IMR-90 (cell line): ENCODE measurements at regions not wholly inside any gene's neighbourhood (a gene's known extent, or its start where the extent isn't known, plus 50 kb on each side); places are given as distances from the start of the nearest gene placed in this dataset.

ENCODE experiments used
- ATAC-seq: fragments of 200-7000 bp; cut with Tn5 transposase; 2 replicates; pipeline ENCODE4 v1.9.1; 2020; ENCODE audit warnings: low read depth, mild to moderate bottlenecking, moderate library complexity
- BruUV-seq: library from RNA; stranded (reverse); fragments of 400-500 nt; replicated peaks from 2 replicates; lab custom pipeline; 2021; lab: Mats Ljungman, UMichigan
- CTCF ChIA-PET: fragments of 300-600 bp; formaldehyde crosslinking; extraction: SDS; loops from one replicate; lab custom pipeline; 2021; ENCODE audit warnings: antibody characterized with exemption; lab: Yijun Ruan, JAX
- POLR2A ChIA-PET: fragments of 300-600 bp; sonication (Branson Sonifier 250); formaldehyde crosslinking; loops from one replicate; lab custom pipeline; 2022; ENCODE audit warnings: antibody characterized with exemption; ENCODE audit not compliant: unreplicated experiment; lab: Charles Lee
- DNase-seq: peaks from one replicate; pipeline ENCODE4 v3.0.0; 2013
- H2AFZ ChIP-seq: replicated peaks from 2 replicates; pipeline ENCODE3; 2013; ENCODE audit warnings: low read length, mild to moderate bottlenecking; ENCODE audit not compliant: poor library complexity
- H2AK5ac ChIP-seq: 2 replicates; pipeline ENCODE4 v1.6.1; 2013; ENCODE audit warnings: low read depth, low read length, inconsistent platforms
- H2AK9ac ChIP-seq: replicated peaks from 2 replicates; pipeline ENCODE3; 2013; ENCODE audit warnings: mild to moderate bottlenecking, low read depth, low read length, moderate library complexity; ENCODE audit not compliant: poor library complexity
- H2BK120ac ChIP-seq: 2 replicates; pipeline ENCODE4 v1.6.1; 2013; ENCODE audit warnings: low read depth, low read length, inconsistent platforms
- H2BK15ac ChIP-seq: 3 replicates; pipeline ENCODE4 v1.6.1; 2013; ENCODE audit warnings: low read depth, low read length, inconsistent platforms
- H2BK20ac ChIP-seq: 2 replicates; pipeline ENCODE4 v1.6.1; 2013; ENCODE audit warnings: low read depth, mild to moderate bottlenecking, inconsistent platforms, low read length, moderate library complexity
- H2BK5ac ChIP-seq: 2 replicates; pipeline ENCODE4 v1.6.1; 2013; ENCODE audit warnings: mild to moderate bottlenecking, low read depth, low read length, inconsistent platforms; ENCODE audit not compliant: poor library complexity, severe bottlenecking
- H3K14ac ChIP-seq: replicated peaks from 2 replicates; pipeline ENCODE4 v1.6.1; 2013; ENCODE audit warnings: low read depth, low read length, inconsistent platforms
- H3K18ac ChIP-seq: 2 replicates; pipeline ENCODE4 v1.6.1; 2013; ENCODE audit warnings: low read depth, low read length, control low read depth
- H3K23ac ChIP-seq: 2 replicates; pipeline ENCODE4 v1.6.1; 2013; ENCODE audit warnings: low read depth, low read length, inconsistent platforms
- H3K27ac ChIP-seq: 2 replicates; pipeline ENCODE4 v1.5.1; 2013; ENCODE audit warnings: mild to moderate bottlenecking, control low read depth, low read length; ENCODE audit not compliant: insufficient read depth
- H3K27me3 ChIP-seq: 2 replicates; pipeline ENCODE4 v1.6.1; 2013; ENCODE audit warnings: low read length; ENCODE audit not compliant: control insufficient read depth, insufficient read depth
- H3K36me3 ChIP-seq: 2 replicates; pipeline ENCODE4 v1.6.1; 2013; ENCODE audit warnings: low read length, mixed read lengths; ENCODE audit not compliant: control insufficient read depth, insufficient read depth
- H3K4ac ChIP-seq: 2 replicates; pipeline ENCODE4 v1.6.1; 2013; ENCODE audit warnings: low read depth, low read length, inconsistent platforms
- H3K4me1 ChIP-seq: 2 replicates; pipeline ENCODE4 v1.6.1; 2013; ENCODE audit warnings: low read length, mixed read lengths; ENCODE audit not compliant: control insufficient read depth, insufficient read depth
- H3K4me2 ChIP-seq: 2 replicates; pipeline ENCODE4 v1.6.1; 2013; ENCODE audit warnings: low read depth, mild to moderate bottlenecking, control low read depth, low read length, moderate library complexity
- H3K4me3 ChIP-seq: 2 replicates; pipeline ENCODE4 v1.5.1; 2013; ENCODE audit warnings: low read depth, mild to moderate bottlenecking, control low read depth, low read length, moderate library complexity; ENCODE audit not compliant: insufficient read depth
- H3K56ac ChIP-seq: 2 replicates; pipeline ENCODE4 v1.6.1; 2013; ENCODE audit warnings: low read length, inconsistent platforms; ENCODE audit not compliant: insufficient read depth; ENCODE audit errors: extremely low read depth
- H3K79me1 ChIP-seq, 2 experiments: 2 replicates each; pipeline ENCODE4 v1.6.1; 2013; ENCODE audit warnings: low read length in 2 of 2, inconsistent platforms in 1 of 2, low read depth in 1 of 2
- H3K9ac ChIP-seq: 2 replicates; pipeline ENCODE4 v1.6.1; 2013; ENCODE audit warnings: low read depth, low read length, control low read depth
- H3K9me1 ChIP-seq: 2 replicates; pipeline ENCODE4 v1.6.1; 2013; ENCODE audit warnings: low read length, inconsistent platforms; ENCODE audit not compliant: insufficient read depth
- H3K9me3 ChIP-seq: 2 replicates; pipeline ENCODE4 v1.6.1; 2013; ENCODE audit warnings: low read length; ENCODE audit not compliant: control insufficient read depth, insufficient read depth
- H4K20me1 ChIP-seq: 2 replicates; pipeline ENCODE4 v1.6.1; 2013; ENCODE audit warnings: low read length, inconsistent platforms; ENCODE audit not compliant: insufficient read depth
- H4K5ac ChIP-seq: 2 replicates; pipeline ENCODE4 v1.6.1; 2013; ENCODE audit warnings: mild to moderate bottlenecking, low read depth, low read length, control low read depth
- H4K8ac ChIP-seq, 2 experiments: 2 replicates each; pipeline ENCODE4 v1.6.1; 2013; ENCODE audit warnings: low read depth in 2 of 2, low read length in 2 of 2, control low read depth in 1 of 2, inconsistent platforms in 1 of 2
- H4K91ac ChIP-seq: 2 replicates; pipeline ENCODE4 v1.6.1; 2013; ENCODE audit warnings: low read depth, low read length, inconsistent platforms; ENCODE audit not compliant: insufficient read depth
- BHLHE40 ChIP-seq: fragments of 150-350 bp; IDR thresholded peaks from 2 replicates; pipeline ENCODE4 v1.6.1; 2016; ENCODE audit warnings: mild to moderate bottlenecking, low read depth, low read length
- CHD1 ChIP-seq: IDR thresholded peaks from 2 replicates; pipeline ENCODE4 v1.6.1; 2012; ENCODE audit warnings: low read depth, low read length, improper control_type of control experiment
- CTCF ChIP-seq: conservative IDR thresholded peaks from 2 replicates; pipeline ENCODE4 v1.5.1; 2012; ENCODE audit warnings: mild to moderate bottlenecking, low read depth, low read length, improper control_type of control experiment
- ELK1 ChIP-seq: fragments of 150-350 bp; IDR thresholded peaks from 2 replicates; pipeline ENCODE4 v1.6.1; 2016; ENCODE audit warnings: low read depth, mild to moderate bottlenecking, low read length, moderate library complexity, borderline replicate concordance
- MXI1 ChIP-seq: IDR thresholded peaks from 2 replicates; pipeline ENCODE4 v1.6.1; 2012; ENCODE audit warnings: low read depth, mild to moderate bottlenecking, low read length, moderate library complexity, borderline replicate concordance
- POLR2A ChIP-seq: IDR thresholded peaks from 2 replicates; pipeline ENCODE4 v1.6.1; 2012; ENCODE audit warnings: mild to moderate bottlenecking, low read depth, low read length
- RAD21 ChIP-seq: IDR thresholded peaks from 2 replicates; pipeline ENCODE4 v1.6.1; 2012; ENCODE audit warnings: low read length, improper control_type of control experiment
- RCOR1 ChIP-seq: IDR thresholded peaks from 2 replicates; pipeline ENCODE4 v1.6.1; 2012; ENCODE audit warnings: mild to moderate bottlenecking, low read length, improper control_type of control experiment; ENCODE audit not compliant: insufficient replicate concordance
- SMC3 ChIP-seq: fragments of 150-350 bp; IDR thresholded peaks from 2 replicates; pipeline ENCODE4 v1.6.1; 2016; ENCODE audit warnings: low read depth, mild to moderate bottlenecking, antibody characterized with exemption, low read length, moderate library complexity
- WGBS, 2 experiments: methylation state at CpG; one replicate each; pipeline versions ENCODE4 v1.1.5 to v1.1.7; 2013; ENCODE audit warnings: missing lambda C conversion rate in 2 of 2; ENCODE audit not compliant: insufficient read length in 1 of 2; ENCODE audit errors: extremely low coverage in 2 of 2; 5-methylcytosine and 5-hydroxymethylcytosine counted together
- dilution Hi-C: fragments of 300-500 bp; cut with HindIII; formaldehyde crosslinking; loops from one replicate; pipeline ENCODE4 v1.14.3; 2018; ENCODE audit warnings: low sequenced_read_pairs; ENCODE audit not compliant: unreplicated experiment
- in situ Hi-C: fragments of 300-500 bp; cut with MboI; formaldehyde crosslinking; loops from 3 replicates; pipeline ENCODE4 v1.14.3; 2019; ENCODE audit warnings: low sequenced_read_pairs, inconsistent platforms, mixed read lengths
- intact Hi-C: fragments of 100-400 bp; cut with micrococcal nuclease; formaldehyde crosslinking; loops from 2 replicates; pipeline ENCODE4 v1.10.0; 2022

GRCh38 chr10:7056216-7056615, 354.6 kb downstream of the SFMBT2 start:
- H3K4ac ChIP-seq = no peak overlapping the region
- H3K4me2 ChIP-seq = no peak overlapping the region
- no peaks in the 10 kb centered on the region for H4K20me1 ChIP-seq
- no peak for DNase-seq
- H2AK5ac ChIP-seq = no peak overlapping the region
- intact Hi-C loops = no loop called here
- BruUV-seq = no TSS peak
- no peak overlapping the region for H3K56ac ChIP-seq
- ATAC-seq = no peak
- no peak overlapping the region for H2BK5ac ChIP-seq
- no peak overlapping the region for H3K9ac ChIP-seq
- H3K27ac ChIP-seq = no peak overlapping the region
- no peaks in the 10 kb centered on the region for H3K4me1 ChIP-seq
- H3K18ac ChIP-seq = no peak overlapping the region
- TF ChIP-seq ELK1 (no peak), CHD1 (no peak), BHLHE40 (no peak), MXI1 (no peak), SMC3 (no peak), CTCF (no peak), POLR2A (no peak), RAD21 (no peak), RCOR1 (no peak)
- no peaks in the 10 kb centered on the region for H3K36me3 ChIP-seq
- no peaks in the 10 kb centered on the region for H3K27me3 ChIP-seq
- ChIA-PET CTCF (interaction anchor here (1.5 kb wide), 1 partner anchor 24 kb away, joined by 4 read pairs; no protein-coding TSS in a partner anchor), POLR2A (no interaction called here)
- no peaks in the 10 kb centered on the region for H3K9me1 ChIP-seq
- dilution Hi-C loops = no loop called here
- H4K5ac ChIP-seq = no peak overlapping the region
- in situ Hi-C loops = no loop called here
- H2BK15ac ChIP-seq = no peak overlapping the region
- no peak overlapping the region for H4K91ac ChIP-seq
- H3K23ac ChIP-seq = no peak overlapping the region
- H2BK120ac ChIP-seq = no peak overlapping the region
- no peak overlapping the region for H2AK9ac ChIP-seq
- H3K14ac ChIP-seq = no peak overlapping the region
- H2BK20ac ChIP-seq = no peak overlapping the region
- H4K8ac ChIP-seq = no peak overlapping the region
- no peaks in the 10 kb centered on the region for H3K9me3 ChIP-seq
- no CpG with 5 or more reads among the region's 4 CpGs for WGBS, 2 experiments
- H2AFZ ChIP-seq = no peak overlapping the region
- no peak overlapping the region for H3K4me3 ChIP-seq
- H3K79me1 ChIP-seq = no peaks in the 10 kb centered on the region
